ENCODE measurements at regions not wholly inside any gene's neighbourhood (a gene's known extent, or its start where the extent isn't known, plus 50 kb on each side); places are given as distances from the start of the nearest gene placed in this dataset.

DNA sequence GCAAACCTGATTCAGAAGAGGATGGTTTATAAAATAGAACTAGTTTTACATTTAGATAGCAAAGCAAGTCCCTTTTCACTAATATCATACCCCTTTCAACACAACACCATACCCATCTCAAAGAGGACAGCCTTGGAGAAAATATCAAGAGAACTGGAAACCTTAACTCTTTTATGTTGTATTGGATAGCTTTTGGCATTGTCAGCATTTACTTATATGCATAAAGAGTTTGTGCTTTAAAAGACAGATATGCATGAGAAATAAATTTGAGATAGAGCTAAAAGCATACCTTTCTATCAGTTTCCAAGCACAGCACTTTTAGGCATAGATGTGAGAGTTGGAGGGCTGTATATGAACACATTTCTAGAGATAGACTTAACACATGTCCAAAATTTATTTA lies 799.3 kb upstream of the ACO1 start:
- H3K79me1 ChIP-seq (replicated peaks; ENCODE audit: low read length, poor library complexity, severe bottlenecking) = no peaks in the 10 kb centered on the region
- no peak overlapping the region for H3K9ac ChIP-seq (ENCODE audit: low read length)
- no peak overlapping the region for H2AFZ ChIP-seq (ENCODE audit: low read depth, low read length)
- no peaks in the 10 kb centered on the region for H3K27me3 ChIP-seq (ENCODE audit: control insufficient read depth in 1 of 2, insufficient read depth in 1 of 2, low read length in 2 of 2)
- no peak overlapping the region for H3K14ac ChIP-seq (ENCODE audit: low read length in 2 of 2)
- no peak overlapping the region for H3K27ac ChIP-seq (ENCODE audit: low read length, poor library complexity, severe bottlenecking)
- no peak overlapping the region for H2BK12ac ChIP-seq (ENCODE audit: low read length in 2 of 2)
- no peak overlapping the region for H3K18ac ChIP-seq (ENCODE audit: low read depth in 1 of 2, low read length in 2 of 2)
- no peaks in the 10 kb centered on the region for H3K4me1 ChIP-seq (ENCODE audit: control insufficient read depth, insufficient read depth, low read depth, low read length)
- DNase-seq = no peak
- no peak overlapping the region for H2BK120ac ChIP-seq (ENCODE audit: low read depth, low read length)
- no peak overlapping the region for H3K4ac ChIP-seq (ENCODE audit: low read depth in 1 of 2, low read length in 2 of 2)
- H3K4me2 ChIP-seq (ENCODE audit: low read length, poor library complexity, severe bottlenecking) = no peak overlapping the region
- no peak overlapping the region for H3K4me3 ChIP-seq (ENCODE audit: insufficient read depth in 1 of 2, low read depth in 1 of 2, low read length in 2 of 2)
- no peak overlapping the region for H4K91ac ChIP-seq (ENCODE audit: low read length)
- no peak overlapping the region for H2BK5ac ChIP-seq (ENCODE audit: low read depth, low read length, poor library complexity, severe bottlenecking)
- no peak overlapping the region for H3K23ac ChIP-seq (ENCODE audit: low read length in 2 of 2)
- H2AK5ac ChIP-seq (ENCODE audit: low read length, severe bottlenecking) = no peak overlapping the region
- H3K36me3 ChIP-seq (ENCODE audit: control insufficient read depth in 1 of 2, insufficient read depth in 2 of 2, low read depth in 1 of 2, low read length in 2 of 2) = no peaks in the 10 kb centered on the region
- no peak overlapping the region for H2BK15ac ChIP-seq (ENCODE audit: low read depth, poor library complexity, severe bottlenecking)
- H4K8ac ChIP-seq (ENCODE audit: low read length) = no peak overlapping the region
- H3K9me3 ChIP-seq (ENCODE audit: control insufficient read depth, low read length) = no peaks in the 10 kb centered on the region

DNA sequence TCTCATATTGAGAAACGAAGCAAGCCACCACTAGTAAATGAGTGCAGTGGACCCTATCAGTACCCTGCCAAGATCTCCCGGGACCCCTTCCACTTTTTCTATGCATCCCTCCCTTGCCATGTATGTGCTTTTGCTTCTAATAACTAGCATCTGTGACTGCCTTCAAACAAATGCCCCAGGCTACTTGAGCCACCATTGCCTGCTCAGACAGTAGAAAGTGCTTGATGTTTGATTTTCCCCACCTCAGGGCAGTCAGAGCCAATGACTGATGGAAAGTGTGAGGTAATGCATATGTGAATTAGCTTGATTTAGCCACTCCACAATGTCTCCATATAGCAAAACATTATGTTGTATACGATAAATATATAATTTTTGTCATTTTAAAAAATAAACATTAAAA lies 797.3 kb upstream of the ACO1 start:
- no peak overlapping the region for H3K9ac ChIP-seq (ENCODE audit: low read length)
- WGBS = 79% methylated on average over 2 of the region's 3 CpGs
- no peak overlapping the region for H2BK12ac ChIP-seq (ENCODE audit: low read length in 2 of 2)
- H3K27ac ChIP-seq (ENCODE audit: low read length, poor library complexity, severe bottlenecking) = no peak overlapping the region
- no peak overlapping the region for H3K4me3 ChIP-seq (ENCODE audit: insufficient read depth in 1 of 2, low read depth in 1 of 2, low read length in 2 of 2)
- H3K36me3 ChIP-seq (ENCODE audit: control insufficient read depth in 1 of 2, insufficient read depth in 2 of 2, low read depth in 1 of 2, low read length in 2 of 2) = no peaks in the 10 kb centered on the region
- H3K14ac ChIP-seq (ENCODE audit: low read length in 2 of 2) = no peak overlapping the region
- H2BK120ac ChIP-seq (ENCODE audit: low read depth, low read length) = no peak overlapping the region
- H2BK15ac ChIP-seq (ENCODE audit: low read depth, poor library complexity, severe bottlenecking) = no peak overlapping the region
- H3K27me3 ChIP-seq (ENCODE audit: control insufficient read depth in 1 of 2, insufficient read depth in 1 of 2, low read length in 2 of 2) = no peaks in the 10 kb centered on the region
- H3K4me2 ChIP-seq (ENCODE audit: low read length, poor library complexity, severe bottlenecking) = no peak overlapping the region
- no peak overlapping the region for H4K8ac ChIP-seq (ENCODE audit: low read length)
- no peaks in the 10 kb centered on the region for H3K79me1 ChIP-seq (replicated peaks; ENCODE audit: low read length, poor library complexity, severe bottlenecking)
- no peak overlapping the region for H3K23ac ChIP-seq (ENCODE audit: low read length in 2 of 2)
- H4K91ac ChIP-seq (ENCODE audit: low read length) = no peak overlapping the region
- peak overlapping the region in 1 of 2 experiments; percentile 38 for H3K18ac ChIP-seq (ENCODE audit: low read depth in 1 of 2, low read length in 2 of 2)
- H2AK5ac ChIP-seq (ENCODE audit: low read length, severe bottlenecking) = no peak overlapping the region
- H2AFZ ChIP-seq (ENCODE audit: low read depth, low read length) = no peak overlapping the region
- H3K4ac ChIP-seq (ENCODE audit: low read depth in 1 of 2, low read length in 2 of 2) = no peak overlapping the region
- H3K9me3 ChIP-seq (ENCODE audit: control insufficient read depth, low read length) = no peaks in the 10 kb centered on the region
- no peaks in the 10 kb centered on the region for H3K4me1 ChIP-seq (ENCODE audit: control insufficient read depth, insufficient read depth, low read depth, low read length)
- no peak overlapping the region for H2BK5ac ChIP-seq (ENCODE audit: low read depth, low read length, poor library complexity, severe bottlenecking)
- DNase-seq = no peak

DNA sequence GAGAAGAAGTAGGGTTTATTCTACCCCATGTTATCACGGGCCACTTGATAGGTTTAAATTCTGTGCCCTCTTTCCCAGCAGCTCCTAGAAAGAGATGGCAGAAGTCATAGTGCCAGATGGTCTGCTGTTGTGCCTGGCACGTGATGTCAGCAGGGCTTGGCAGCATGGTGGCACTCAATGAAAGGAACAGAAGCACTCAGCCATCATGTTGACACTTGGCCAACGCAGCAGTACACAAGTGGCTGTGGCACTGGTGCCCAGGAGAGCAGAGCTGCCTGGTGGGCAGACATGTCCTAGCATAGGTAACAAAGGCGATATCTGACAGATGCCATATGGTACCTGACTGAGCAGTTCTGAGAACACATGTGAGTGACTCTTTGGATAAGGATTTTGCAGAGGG lies 796.4 kb upstream of the ACO1 start:
- Histone ChIP-seq H3K23ac (ENCODE audit: low read length in 2 of 2) (no peak overlapping the region), H3K79me1 (replicated peaks; ENCODE audit: low read length, poor library complexity, severe bottlenecking) (no peaks in the 10 kb centered on the region), H3K4me2 (ENCODE audit: low read length, poor library complexity, severe bottlenecking) (no peak overlapping the region), H2AFZ (ENCODE audit: low read depth, low read length) (no peak overlapping the region), H4K91ac (ENCODE audit: low read length) (no peak overlapping the region), H3K27ac (ENCODE audit: low read length, poor library complexity, severe bottlenecking) (no peak overlapping the region), H2AK5ac (ENCODE audit: low read length, severe bottlenecking) (no peak overlapping the region), H3K18ac (ENCODE audit: low read depth in 1 of 2, low read length in 2 of 2) (peak overlapping the region in 1 of 2 experiments; percentile 82), H2BK15ac (ENCODE audit: low read depth, poor library complexity, severe bottlenecking) (no peak overlapping the region), H3K9ac (ENCODE audit: low read length) (no peak overlapping the region), H3K36me3 (ENCODE audit: control insufficient read depth in 1 of 2, insufficient read depth in 2 of 2, low read depth in 1 of 2, low read length in 2 of 2) (no peaks in the 10 kb centered on the region), H3K4me1 (ENCODE audit: control insufficient read depth, insufficient read depth, low read depth, low read length) (no peaks in the 10 kb centered on the region), H3K4ac (ENCODE audit: low read depth in 1 of 2, low read length in 2 of 2) (peak overlapping the region in 1 of 2 experiments; percentile 54), H3K27me3 (ENCODE audit: control insufficient read depth in 1 of 2, insufficient read depth in 1 of 2, low read length in 2 of 2) (no peaks in the 10 kb centered on the region), H2BK12ac (ENCODE audit: low read length in 2 of 2) (peak overlapping the region in 1 of 2 experiments; percentile 79), H2BK120ac (ENCODE audit: low read depth, low read length) (no peak overlapping the region), H2BK5ac (ENCODE audit: low read depth, low read length, poor library complexity, severe bottlenecking) (no peak overlapping the region), H3K4me3 (ENCODE audit: insufficient read depth in 1 of 2, low read depth in 1 of 2, low read length in 2 of 2) (no peak overlapping the region), H4K8ac (ENCODE audit: low read length) (no peak overlapping the region), H3K9me3 (ENCODE audit: control insufficient read depth, low read length) (no peaks in the 10 kb centered on the region), H3K14ac (ENCODE audit: low read length in 2 of 2) (peak overlapping the region in 1 of 2 experiments; percentile 94)
- WGBS = 83% methylated on average over 4 of the region's 4 CpGs
- no peak for DNase-seq

DNA sequence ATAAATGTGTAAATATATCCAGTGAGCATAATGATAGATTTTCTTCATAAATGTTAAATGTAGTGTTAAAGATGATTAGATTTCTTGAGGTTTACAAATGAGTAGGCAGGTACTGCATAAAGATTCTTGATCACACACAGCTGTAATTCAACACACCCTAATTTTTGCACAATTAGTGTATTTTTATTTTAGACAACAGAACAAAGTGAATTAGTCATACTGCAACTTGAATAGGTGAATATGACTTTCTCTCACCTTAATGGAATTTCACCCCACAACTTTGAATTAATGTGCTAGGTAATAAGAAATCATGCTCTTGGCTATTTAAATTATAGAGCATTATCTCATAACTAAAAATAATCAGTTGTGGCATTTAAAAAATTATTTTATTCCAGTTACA lies 795.7 kb upstream of the ACO1 start:
- Histone ChIP-seq H4K8ac (ENCODE audit: low read length) (no peak overlapping the region), H3K36me3 (ENCODE audit: control insufficient read depth in 1 of 2, insufficient read depth in 2 of 2, low read depth in 1 of 2, low read length in 2 of 2) (no peaks in the 10 kb centered on the region), H3K27ac (ENCODE audit: low read length, poor library complexity, severe bottlenecking) (no peak overlapping the region), H3K4ac (ENCODE audit: low read depth in 1 of 2, low read length in 2 of 2) (no peak overlapping the region), H3K14ac (ENCODE audit: low read length in 2 of 2) (no peak overlapping the region), H4K91ac (ENCODE audit: low read length) (no peak overlapping the region), H3K27me3 (ENCODE audit: control insufficient read depth in 1 of 2, insufficient read depth in 1 of 2, low read length in 2 of 2) (no peaks in the 10 kb centered on the region), H3K18ac (ENCODE audit: low read depth in 1 of 2, low read length in 2 of 2) (no peak overlapping the region), H3K79me1 (replicated peaks; ENCODE audit: low read length, poor library complexity, severe bottlenecking) (no peaks in the 10 kb centered on the region), H2AK5ac (ENCODE audit: low read length, severe bottlenecking) (no peak overlapping the region), H2AFZ (ENCODE audit: low read depth, low read length) (no peak overlapping the region), H3K4me3 (ENCODE audit: insufficient read depth in 1 of 2, low read depth in 1 of 2, low read length in 2 of 2) (no peak overlapping the region), H3K9me3 (ENCODE audit: control insufficient read depth, low read length) (no peaks in the 10 kb centered on the region), H2BK5ac (ENCODE audit: low read depth, low read length, poor library complexity, severe bottlenecking) (no peak overlapping the region), H2BK15ac (ENCODE audit: low read depth, poor library complexity, severe bottlenecking) (no peak overlapping the region), H3K23ac (ENCODE audit: low read length in 2 of 2) (no peak overlapping the region), H3K4me2 (ENCODE audit: low read length, poor library complexity, severe bottlenecking) (no peak overlapping the region), H3K9ac (ENCODE audit: low read length) (no peak overlapping the region), H3K4me1 (ENCODE audit: control insufficient read depth, insufficient read depth, low read depth, low read length) (no peaks in the 10 kb centered on the region), H2BK12ac (ENCODE audit: low read length in 2 of 2) (no peak overlapping the region), H2BK120ac (ENCODE audit: low read depth, low read length) (no peak overlapping the region)
- no peak for DNase-seq
